IMR-90 (cell line): ENCODE measurements at regions not wholly inside any gene's neighbourhood (a gene's known extent, or its start where the extent isn't known, plus 50 kb on each side); places are given as distances from the start of the nearest gene placed in this dataset.

Source experiments
- ATAC-seq: fragments of 200-7000 bp; cut with Tn5 transposase; 2 replicates; pipeline ENCODE4 v1.9.1; 2020; ENCODE audit warnings: low read depth, mild to moderate bottlenecking, moderate library complexity
- BruUV-seq: library from RNA; stranded (reverse); fragments of 400-500 nt; replicated peaks from 2 replicates; lab custom pipeline; 2021; lab: Mats Ljungman, UMichigan
- CTCF ChIA-PET: fragments of 300-600 bp; formaldehyde crosslinking; extraction: SDS; loops from one replicate; lab custom pipeline; 2021; ENCODE audit warnings: antibody characterized with exemption; lab: Yijun Ruan, JAX
- POLR2A ChIA-PET: fragments of 300-600 bp; sonication (Branson Sonifier 250); formaldehyde crosslinking; loops from one replicate; lab custom pipeline; 2022; ENCODE audit warnings: antibody characterized with exemption; ENCODE audit not compliant: unreplicated experiment; lab: Charles Lee
- DNase-seq: peaks from one replicate; pipeline ENCODE4 v3.0.0; 2013
- H2AFZ ChIP-seq: replicated peaks from 2 replicates; pipeline ENCODE3; 2013; ENCODE audit warnings: low read length, mild to moderate bottlenecking; ENCODE audit not compliant: poor library complexity
- H2AK5ac ChIP-seq: 2 replicates; pipeline ENCODE4 v1.6.1; 2013; ENCODE audit warnings: low read depth, low read length, inconsistent platforms
- H2AK9ac ChIP-seq: replicated peaks from 2 replicates; pipeline ENCODE3; 2013; ENCODE audit warnings: mild to moderate bottlenecking, low read depth, low read length, moderate library complexity; ENCODE audit not compliant: poor library complexity
- H2BK120ac ChIP-seq: 2 replicates; pipeline ENCODE4 v1.6.1; 2013; ENCODE audit warnings: low read depth, low read length, inconsistent platforms
- H2BK15ac ChIP-seq: 3 replicates; pipeline ENCODE4 v1.6.1; 2013; ENCODE audit warnings: low read depth, low read length, inconsistent platforms
- H2BK20ac ChIP-seq: 2 replicates; pipeline ENCODE4 v1.6.1; 2013; ENCODE audit warnings: low read depth, mild to moderate bottlenecking, inconsistent platforms, low read length, moderate library complexity
- H2BK5ac ChIP-seq: 2 replicates; pipeline ENCODE4 v1.6.1; 2013; ENCODE audit warnings: mild to moderate bottlenecking, low read depth, low read length, inconsistent platforms; ENCODE audit not compliant: poor library complexity, severe bottlenecking
- H3K14ac ChIP-seq: replicated peaks from 2 replicates; pipeline ENCODE4 v1.6.1; 2013; ENCODE audit warnings: low read depth, low read length, inconsistent platforms
- H3K18ac ChIP-seq: 2 replicates; pipeline ENCODE4 v1.6.1; 2013; ENCODE audit warnings: low read depth, low read length, control low read depth
- H3K23ac ChIP-seq: 2 replicates; pipeline ENCODE4 v1.6.1; 2013; ENCODE audit warnings: low read depth, low read length, inconsistent platforms
- H3K27ac ChIP-seq: 2 replicates; pipeline ENCODE4 v1.5.1; 2013; ENCODE audit warnings: mild to moderate bottlenecking, control low read depth, low read length; ENCODE audit not compliant: insufficient read depth
- H3K27me3 ChIP-seq: 2 replicates; pipeline ENCODE4 v1.6.1; 2013; ENCODE audit warnings: low read length; ENCODE audit not compliant: control insufficient read depth, insufficient read depth
- H3K36me3 ChIP-seq: 2 replicates; pipeline ENCODE4 v1.6.1; 2013; ENCODE audit warnings: low read length, mixed read lengths; ENCODE audit not compliant: control insufficient read depth, insufficient read depth
- H3K4ac ChIP-seq: 2 replicates; pipeline ENCODE4 v1.6.1; 2013; ENCODE audit warnings: low read depth, low read length, inconsistent platforms
- H3K4me1 ChIP-seq: 2 replicates; pipeline ENCODE4 v1.6.1; 2013; ENCODE audit warnings: low read length, mixed read lengths; ENCODE audit not compliant: control insufficient read depth, insufficient read depth
- H3K4me2 ChIP-seq: 2 replicates; pipeline ENCODE4 v1.6.1; 2013; ENCODE audit warnings: low read depth, mild to moderate bottlenecking, control low read depth, low read length, moderate library complexity
- H3K4me3 ChIP-seq: 2 replicates; pipeline ENCODE4 v1.5.1; 2013; ENCODE audit warnings: low read depth, mild to moderate bottlenecking, control low read depth, low read length, moderate library complexity; ENCODE audit not compliant: insufficient read depth
- H3K56ac ChIP-seq: 2 replicates; pipeline ENCODE4 v1.6.1; 2013; ENCODE audit warnings: low read length, inconsistent platforms; ENCODE audit not compliant: insufficient read depth; ENCODE audit errors: extremely low read depth
- H3K79me1 ChIP-seq, 2 experiments: 2 replicates each; pipeline ENCODE4 v1.6.1; 2013; ENCODE audit warnings: low read length in 2 of 2, inconsistent platforms in 1 of 2, low read depth in 1 of 2
- H3K9ac ChIP-seq: 2 replicates; pipeline ENCODE4 v1.6.1; 2013; ENCODE audit warnings: low read depth, low read length, control low read depth
- H3K9me1 ChIP-seq: 2 replicates; pipeline ENCODE4 v1.6.1; 2013; ENCODE audit warnings: low read length, inconsistent platforms; ENCODE audit not compliant: insufficient read depth
- H3K9me3 ChIP-seq: 2 replicates; pipeline ENCODE4 v1.6.1; 2013; ENCODE audit warnings: low read length; ENCODE audit not compliant: control insufficient read depth, insufficient read depth
- H4K20me1 ChIP-seq: 2 replicates; pipeline ENCODE4 v1.6.1; 2013; ENCODE audit warnings: low read length, inconsistent platforms; ENCODE audit not compliant: insufficient read depth
- H4K5ac ChIP-seq: 2 replicates; pipeline ENCODE4 v1.6.1; 2013; ENCODE audit warnings: mild to moderate bottlenecking, low read depth, low read length, control low read depth
- H4K8ac ChIP-seq, 2 experiments: 2 replicates each; pipeline ENCODE4 v1.6.1; 2013; ENCODE audit warnings: low read depth in 2 of 2, low read length in 2 of 2, control low read depth in 1 of 2, inconsistent platforms in 1 of 2
- H4K91ac ChIP-seq: 2 replicates; pipeline ENCODE4 v1.6.1; 2013; ENCODE audit warnings: low read depth, low read length, inconsistent platforms; ENCODE audit not compliant: insufficient read depth
- CEBPB ChIP-seq: IDR thresholded peaks from 2 replicates; pipeline ENCODE4 v1.6.1; 2012; ENCODE audit warnings: low read depth, low read length, improper control_type of control experiment
- CHD1 ChIP-seq: IDR thresholded peaks from 2 replicates; pipeline ENCODE4 v1.6.1; 2012; ENCODE audit warnings: low read depth, low read length, improper control_type of control experiment
- FOS ChIP-seq: fragments of 150-350 bp; IDR thresholded peaks from 2 replicates; pipeline ENCODE4 v1.6.1; 2016; ENCODE audit warnings: low read depth, low read length
- MAZ ChIP-seq: IDR thresholded peaks from 2 replicates; pipeline ENCODE4 v1.6.1; 2012; ENCODE audit warnings: low read depth, mild to moderate bottlenecking, low read length, improper control_type of control experiment, moderate library complexity, borderline replicate concordance
- MXI1 ChIP-seq: IDR thresholded peaks from 2 replicates; pipeline ENCODE4 v1.6.1; 2012; ENCODE audit warnings: low read depth, mild to moderate bottlenecking, low read length, moderate library complexity, borderline replicate concordance
- NFE2L2 ChIP-seq: fragments of 150-350 bp; IDR thresholded peaks from 2 replicates; pipeline ENCODE4 v1.6.1; 2016; ENCODE audit warnings: low read depth, mild to moderate bottlenecking, low read length
- SMC3 ChIP-seq: fragments of 150-350 bp; IDR thresholded peaks from 2 replicates; pipeline ENCODE4 v1.6.1; 2016; ENCODE audit warnings: low read depth, mild to moderate bottlenecking, antibody characterized with exemption, low read length, moderate library complexity
- USF2 ChIP-seq: fragments of 150-350 bp; IDR thresholded peaks from 2 replicates; pipeline ENCODE4 v1.6.1; 2017; ENCODE audit warnings: mild to moderate bottlenecking, antibody characterized with exemption, low read length, low read depth
- dilution Hi-C: fragments of 300-500 bp; cut with HindIII; formaldehyde crosslinking; loops from one replicate; pipeline ENCODE4 v1.14.3; 2018; ENCODE audit warnings: low sequenced_read_pairs; ENCODE audit not compliant: unreplicated experiment
- in situ Hi-C: fragments of 300-500 bp; cut with MboI; formaldehyde crosslinking; loops from 3 replicates; pipeline ENCODE4 v1.14.3; 2019; ENCODE audit warnings: low sequenced_read_pairs, inconsistent platforms, mixed read lengths
- intact Hi-C: fragments of 100-400 bp; cut with micrococcal nuclease; formaldehyde crosslinking; loops from 2 replicates; pipeline ENCODE4 v1.10.0; 2022
- TF ChIP-seq, protein P1 (sequence below): fragments of 150-350 bp; IDR thresholded peaks from 2 replicates; pipeline ENCODE4 v1.6.1; 2016; ENCODE audit warnings: low read depth, mild to moderate bottlenecking, low read length, moderate library complexity, borderline replicate concordance

- H2AK9ac ChIP-seq: no peak overlapping the region
- H4K91ac ChIP-seq: no peak overlapping the region
- no peak overlapping the region for H3K4me3 ChIP-seq
- H3K9me3 ChIP-seq: no peaks in the 10 kb centered on the region
- H3K56ac ChIP-seq: no peak overlapping the region
- ChIA-PET CTCF (no interaction called here), POLR2A (no interaction called here)
- H3K79me1 ChIP-seq: no peaks in the 10 kb centered on the region
- no peak overlapping the region for H3K27ac ChIP-seq
- no peak overlapping the region for H4K8ac ChIP-seq
- no peak overlapping the region for H3K9ac ChIP-seq
- no peak overlapping the region for H3K4ac ChIP-seq
- no peaks in the 10 kb centered on the region for H4K20me1 ChIP-seq
- no TSS peak for BruUV-seq
- no peaks in the 10 kb centered on the region for H3K27me3 ChIP-seq
- intact Hi-C loops (no loop called here), in situ Hi-C loops (no loop called here), dilution Hi-C loops (no loop called here)
- H2BK15ac ChIP-seq: no peak overlapping the region
- H2AFZ ChIP-seq: no peak overlapping the region
- no peak overlapping the region for H2BK5ac ChIP-seq
- TF ChIP-seq MAZ: no peak
- TF ChIP-seq NFE2L2: no peak
- no peak for TF ChIP-seq FOS
- TF ChIP-seq MXI1: no peak
- TF ChIP-seq USF2: no peak
- TF ChIP-seq CEBPB: no peak
- TF ChIP-seq SMC3: no peak
- TF ChIP-seq CHD1: no peak
- TF ChIP-seq, protein P1, sequence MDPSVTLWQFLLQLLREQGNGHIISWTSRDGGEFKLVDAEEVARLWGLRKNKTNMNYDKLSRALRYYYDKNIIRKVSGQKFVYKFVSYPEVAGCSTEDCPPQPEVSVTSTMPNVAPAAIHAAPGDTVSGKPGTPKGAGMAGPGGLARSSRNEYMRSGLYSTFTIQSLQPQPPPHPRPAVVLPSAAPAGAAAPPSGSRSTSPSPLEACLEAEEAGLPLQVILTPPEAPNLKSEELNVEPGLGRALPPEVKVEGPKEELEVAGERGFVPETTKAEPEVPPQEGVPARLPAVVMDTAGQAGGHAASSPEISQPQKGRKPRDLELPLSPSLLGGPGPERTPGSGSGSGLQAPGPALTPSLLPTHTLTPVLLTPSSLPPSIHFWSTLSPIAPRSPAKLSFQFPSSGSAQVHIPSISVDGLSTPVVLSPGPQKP: no peak
- DNase-seq (no peak), ATAC-seq (no peak)
- no peak overlapping the region for H3K4me2 ChIP-seq
- no peaks in the 10 kb centered on the region for H3K4me1 ChIP-seq
- no peak overlapping the region for H2BK20ac ChIP-seq
- no peaks in the 10 kb centered on the region for H3K36me3 ChIP-seq
- no peak overlapping the region for H2BK120ac ChIP-seq
- no peak overlapping the region for H3K18ac ChIP-seq
- H3K23ac ChIP-seq: no peak overlapping the region
- H3K9me1 ChIP-seq: no peaks in the 10 kb centered on the region
- no peak overlapping the region for H4K5ac ChIP-seq
- no peak overlapping the region for H2AK5ac ChIP-seq
- no peak overlapping the region for H3K14ac ChIP-seq
Observed at GRCh38 chr17:55870044-55870443, 119.2 kb downstream of the PCTP start.
